ENCODE measurements at regions not wholly inside any gene's neighbourhood (a gene's known extent, or its start where the extent isn't known, plus 50 kb on each side); places are given as distances from the start of the nearest gene placed in this dataset.

DNA sequence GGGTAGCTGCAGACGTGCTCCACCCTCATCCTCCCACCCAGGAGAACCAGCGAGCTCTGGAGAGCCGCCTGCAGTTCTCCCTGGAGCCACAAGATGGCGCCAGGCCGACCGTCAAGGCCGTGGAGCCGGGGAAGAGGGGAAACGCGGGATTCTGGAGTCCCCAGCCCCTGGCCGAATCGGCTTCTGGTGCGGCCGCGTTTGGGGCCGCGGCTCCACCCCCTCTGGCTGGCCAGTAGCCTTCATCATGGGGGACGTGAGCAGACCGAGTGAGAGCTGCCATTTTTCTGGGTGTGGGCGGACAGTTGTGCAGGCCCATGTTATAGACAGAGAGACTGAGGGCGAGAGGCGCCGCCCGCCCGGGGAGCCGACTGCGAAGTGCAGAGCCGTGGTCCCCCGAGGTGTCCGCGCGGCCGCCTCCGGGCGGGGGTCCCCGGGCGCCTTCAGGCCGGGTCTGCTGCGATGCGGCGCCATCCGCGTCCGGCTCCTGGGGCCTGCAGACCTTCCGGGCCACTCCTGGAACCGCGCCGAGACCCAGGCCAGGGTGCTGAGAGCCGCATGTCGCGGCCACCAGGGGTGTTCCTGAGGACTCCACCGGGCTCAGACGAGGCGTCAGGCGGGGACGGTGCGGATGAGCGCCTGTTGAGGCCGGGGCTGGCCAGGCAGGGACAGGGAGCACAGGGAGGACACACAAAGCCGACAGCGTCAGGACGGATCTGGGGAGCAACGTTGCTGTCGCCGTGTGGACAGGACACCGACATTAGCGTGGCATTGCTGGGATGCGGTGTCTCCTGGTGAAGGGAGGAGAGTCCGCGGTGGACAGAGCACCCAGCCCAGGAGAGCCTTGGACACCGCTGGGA is 418.2 kb upstream of the HS6ST1 start:
- no peak for DNase-seq

DNA sequence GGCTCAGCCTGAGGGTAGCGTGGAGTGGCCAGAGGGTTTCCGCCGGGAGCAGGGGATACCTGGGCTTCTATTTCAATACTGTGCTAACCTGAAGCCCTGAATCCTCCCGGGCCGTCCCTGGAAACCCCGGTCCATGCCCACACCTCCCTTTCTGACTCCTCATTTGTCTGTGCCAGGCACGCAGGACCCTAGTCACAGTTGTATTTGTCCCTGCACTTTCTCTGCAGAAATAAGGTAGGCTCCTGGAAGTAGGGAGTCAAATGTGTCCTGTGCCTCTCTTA is 418.8 kb upstream of the HS6ST1 start:
- DNase-seq, result no peak

DNA sequence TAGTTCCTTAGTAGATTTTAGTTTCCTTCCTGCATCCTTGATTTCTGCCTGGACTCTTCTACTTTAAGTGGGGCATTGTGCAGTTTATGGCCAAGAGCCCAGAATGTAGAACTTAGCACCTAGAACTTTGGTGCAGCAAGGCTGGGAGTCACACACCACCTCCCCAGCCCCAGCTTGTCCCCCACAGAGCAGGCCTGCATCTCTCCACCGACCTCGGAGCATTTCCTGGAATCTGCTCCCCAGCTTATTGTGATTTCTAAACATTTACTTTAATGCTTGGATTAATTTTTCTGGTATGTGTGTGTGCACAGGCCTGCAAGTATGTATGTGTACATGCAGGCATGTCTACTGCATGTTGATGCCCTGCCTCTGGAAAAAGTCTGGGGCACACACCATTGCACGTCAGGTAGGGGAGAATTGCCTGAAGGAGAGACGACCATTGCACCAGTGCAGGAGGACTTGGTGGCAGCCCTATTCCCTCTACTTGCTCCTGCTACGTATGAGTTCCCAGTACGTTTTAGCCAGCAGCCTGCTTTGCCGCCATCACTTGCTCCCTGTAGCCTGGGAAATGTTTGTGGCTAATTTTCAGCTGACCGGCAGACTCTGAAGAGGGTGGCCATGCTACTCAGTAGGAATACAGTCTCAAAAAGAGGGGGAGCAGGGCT is 419.9 kb upstream of the HS6ST1 start:
- no peak for DNase-seq

DNA sequence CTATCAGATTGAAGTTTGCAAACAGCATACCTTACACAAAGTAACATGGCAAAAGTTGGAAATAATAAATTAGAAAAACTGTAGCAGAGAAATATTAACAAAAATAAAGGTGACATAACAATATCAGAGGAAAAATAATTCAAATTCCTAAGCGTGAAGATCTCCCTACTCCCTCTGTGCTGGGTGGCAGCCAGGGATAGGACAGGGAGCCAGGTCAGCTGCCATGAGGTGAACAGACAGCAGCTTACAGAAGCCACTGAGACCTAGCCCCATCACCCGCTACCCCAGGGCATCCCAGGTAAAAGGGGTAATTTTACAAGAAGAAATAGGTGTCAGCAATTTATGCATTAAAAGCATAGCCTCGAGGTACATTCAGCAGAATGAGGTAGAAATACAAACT is 423.8 kb upstream of the HS6ST1 start:
- no peak for DNase-seq

DNA sequence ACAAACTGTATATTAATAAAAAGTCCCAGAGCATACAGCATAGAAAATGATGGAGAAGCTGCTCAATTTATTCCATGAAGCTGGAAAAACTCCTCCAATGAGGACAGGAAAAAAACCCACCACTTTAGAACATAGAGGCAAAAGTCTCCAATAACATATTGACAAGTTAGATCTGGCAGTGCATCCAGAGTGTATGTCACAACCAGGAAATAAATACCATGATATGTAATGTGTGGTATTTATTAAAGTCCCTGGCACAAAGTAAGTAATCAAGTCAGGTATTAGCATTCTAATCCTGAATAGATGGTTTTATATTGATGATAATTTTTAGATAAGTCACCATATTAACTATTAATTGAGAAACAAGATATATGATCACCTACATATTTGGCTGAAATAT is 427.3 kb upstream of the HS6ST1 start:
- DNase-seq, result no peak

DNA sequence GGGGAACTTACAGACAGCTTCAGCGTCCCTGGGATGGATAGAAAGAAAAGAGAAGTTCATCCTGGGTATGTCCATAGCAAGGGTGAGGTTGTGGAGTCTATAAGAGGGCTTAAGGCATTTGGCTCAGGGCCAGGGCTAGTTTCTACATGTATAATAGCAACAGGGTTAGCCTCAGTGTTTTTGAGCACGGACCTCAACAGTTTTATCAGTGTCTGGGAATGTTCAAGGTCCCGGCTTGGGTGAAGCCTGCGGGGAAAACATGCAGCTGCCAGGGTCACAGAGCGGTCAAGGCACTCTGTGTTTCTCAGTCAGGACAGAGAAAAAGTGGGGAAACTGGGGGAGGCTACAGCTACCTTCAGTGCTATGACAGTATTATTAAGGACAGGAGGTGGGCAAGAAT is 427.7 kb upstream of the HS6ST1 start:
- DNase-seq, result no peak

DNA sequence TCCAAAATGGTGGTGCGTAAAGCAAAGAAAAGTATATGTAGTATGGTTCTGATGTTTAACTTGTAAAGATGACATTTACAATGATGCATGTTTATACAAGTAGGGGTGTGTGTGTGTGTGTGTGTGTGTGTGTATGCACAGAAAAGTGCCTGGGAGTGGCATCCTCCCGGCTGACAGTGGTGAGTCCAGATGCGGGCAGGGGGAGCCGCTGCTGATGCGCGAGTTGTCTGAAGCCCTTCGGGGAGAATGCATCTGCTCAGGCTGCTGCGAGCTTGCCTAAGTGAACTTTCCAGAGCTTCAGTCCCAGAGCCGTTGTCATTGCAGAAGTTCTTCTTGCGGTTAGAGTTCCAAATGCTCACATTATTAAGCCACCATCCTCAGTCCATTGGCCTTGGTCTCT is 429.7 kb upstream of the HS6ST1 start:
- DNase-seq, result no peak

DNA sequence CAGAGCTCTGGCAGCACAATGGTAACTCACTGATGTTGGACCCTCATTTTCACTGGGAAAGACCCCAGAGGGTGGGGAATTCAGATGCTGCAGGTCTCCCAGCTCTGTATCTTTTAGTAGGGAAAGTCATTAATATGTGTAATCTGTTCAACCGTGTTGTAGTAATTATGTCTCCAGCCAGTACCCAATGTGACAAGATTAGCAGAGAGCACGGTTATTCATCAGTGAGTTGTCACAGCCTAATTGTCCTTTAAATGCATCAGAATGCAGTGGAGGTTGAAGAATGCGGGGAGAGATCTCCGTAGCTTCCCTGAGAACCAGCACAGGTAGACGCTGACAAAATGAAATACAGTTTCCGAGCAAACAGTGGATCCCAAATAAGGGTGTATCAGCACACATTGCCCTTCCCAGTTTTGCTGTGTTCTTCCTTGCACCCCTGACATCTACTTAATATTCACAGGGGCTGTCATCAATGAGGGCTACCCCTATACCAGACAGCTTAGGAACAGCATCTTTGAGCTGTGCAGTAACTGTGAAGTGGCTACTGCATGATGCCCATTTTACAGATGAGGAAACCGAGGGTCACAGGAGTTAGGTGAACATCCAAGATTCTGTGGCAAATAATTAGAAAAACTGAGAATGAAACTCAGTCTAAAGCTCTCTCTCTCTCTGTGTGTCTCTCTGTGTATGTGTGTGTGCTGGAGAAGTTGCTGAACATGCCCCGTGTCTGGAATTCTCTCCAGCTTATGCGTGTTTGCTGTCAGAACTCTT is 430.4 kb upstream of the HS6ST1 start:
- DNase-seq, result no peak

DNA sequence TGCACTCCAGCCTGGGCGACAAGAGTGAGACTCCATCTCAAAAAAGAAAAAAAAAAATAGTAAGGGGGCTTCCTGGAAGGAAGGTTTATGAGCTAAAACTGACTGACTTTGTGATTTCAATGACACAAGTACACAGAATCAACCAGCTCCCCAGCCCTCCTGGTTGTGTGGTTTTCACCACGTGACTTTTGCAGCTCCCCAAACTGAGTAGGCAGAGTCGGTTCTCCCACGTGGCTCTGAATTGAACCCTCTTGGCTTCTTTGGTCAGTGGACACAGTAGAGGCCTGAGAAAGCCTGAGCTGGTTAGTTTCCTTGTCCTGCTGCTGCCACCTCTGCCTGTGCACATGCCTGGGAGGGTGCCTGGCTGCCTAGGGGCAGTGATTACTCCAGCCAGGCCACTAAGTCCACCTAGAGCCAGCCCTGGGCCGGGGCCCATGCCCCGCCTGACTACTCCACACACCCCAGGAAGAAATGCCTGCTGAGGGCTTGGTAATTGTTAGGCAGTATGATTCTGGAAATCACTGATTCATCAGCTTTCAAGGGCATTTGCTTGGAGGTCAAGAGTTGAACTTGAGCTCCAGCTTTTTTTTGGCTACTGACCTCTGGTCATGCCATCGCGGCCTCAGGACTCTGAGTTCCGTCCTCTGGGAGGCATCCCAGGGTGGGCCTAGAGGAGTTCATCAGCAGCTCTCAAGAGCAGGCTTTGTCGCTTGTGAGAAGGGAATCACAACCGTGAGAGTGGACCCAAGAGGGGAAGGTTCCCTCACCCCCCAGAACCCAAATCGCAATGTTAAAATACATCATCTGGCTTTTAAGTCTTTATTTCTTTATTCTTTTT is 431.9 kb upstream of the HS6ST1 start:
- no peak for DNase-seq

DNA sequence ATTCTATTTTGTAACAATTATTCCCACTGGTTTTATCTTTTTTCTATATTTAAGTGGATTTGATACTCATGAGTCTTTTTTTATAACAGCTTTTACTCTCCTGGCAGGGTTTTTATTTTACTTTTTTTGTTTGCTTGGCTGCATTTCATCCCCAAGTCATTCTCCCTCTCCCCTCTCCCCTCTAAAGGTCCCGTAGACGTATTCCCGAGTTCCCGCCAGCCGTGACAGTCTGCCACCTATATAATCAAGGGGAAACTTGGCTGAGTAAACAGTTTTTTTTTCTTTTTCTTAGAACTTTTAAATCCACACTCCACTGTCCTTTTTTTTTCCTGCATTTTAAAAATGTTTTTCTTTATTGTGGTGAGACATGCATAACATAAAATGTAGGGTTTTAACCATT is 433.1 kb upstream of the HS6ST1 start:
- DNase-seq, result no peak

DNA sequence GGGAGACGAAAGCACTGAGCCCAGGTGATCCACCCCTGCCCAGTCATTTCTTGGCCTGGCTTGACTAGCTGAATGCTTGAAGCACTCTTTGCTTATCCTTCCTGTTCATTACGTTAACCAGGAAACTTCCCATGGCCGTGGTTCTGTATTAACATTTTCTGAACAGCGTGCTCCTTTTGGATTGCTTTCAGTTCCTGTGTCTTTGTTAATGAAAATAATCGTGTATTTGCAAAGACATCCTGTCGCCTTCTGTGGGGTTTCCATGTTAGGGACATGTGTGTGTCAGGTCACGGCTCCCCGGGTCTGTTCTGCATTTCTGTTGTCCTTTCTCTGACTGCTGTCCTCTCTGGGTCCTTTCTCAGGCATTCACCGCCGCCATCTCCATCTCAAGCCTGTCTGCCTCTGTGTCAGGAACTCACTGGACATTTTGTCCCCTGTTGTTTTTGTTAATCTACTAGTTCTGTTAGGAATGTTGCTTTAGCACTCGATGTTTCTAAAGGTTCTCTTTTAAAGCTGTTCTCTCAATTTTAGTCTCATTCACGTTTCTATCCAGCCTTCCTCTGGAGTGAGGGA is 434.1 kb upstream of the HS6ST1 start:
- no peak for DNase-seq

DNA sequence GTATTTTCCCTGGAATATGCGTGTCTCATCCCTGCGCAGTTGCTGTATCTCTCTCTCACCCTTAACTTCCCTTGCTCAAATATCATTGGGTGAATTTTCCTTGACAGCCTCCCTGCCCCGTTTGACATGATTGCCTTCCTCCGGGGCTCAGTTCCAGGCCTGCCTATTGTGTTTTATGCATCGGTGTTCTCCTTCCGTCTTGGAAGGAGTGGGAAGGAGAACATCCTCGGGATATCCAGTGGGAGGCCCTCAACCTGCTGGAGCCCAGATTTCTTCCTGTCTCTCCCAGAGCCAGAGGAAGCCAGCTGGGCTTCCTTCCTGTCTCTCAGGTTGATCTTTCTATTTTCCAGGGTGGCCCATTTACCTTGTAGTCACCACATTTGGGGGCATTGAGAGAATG is 434.7 kb upstream of the HS6ST1 start:
- DNase-seq, result no peak

DNA sequence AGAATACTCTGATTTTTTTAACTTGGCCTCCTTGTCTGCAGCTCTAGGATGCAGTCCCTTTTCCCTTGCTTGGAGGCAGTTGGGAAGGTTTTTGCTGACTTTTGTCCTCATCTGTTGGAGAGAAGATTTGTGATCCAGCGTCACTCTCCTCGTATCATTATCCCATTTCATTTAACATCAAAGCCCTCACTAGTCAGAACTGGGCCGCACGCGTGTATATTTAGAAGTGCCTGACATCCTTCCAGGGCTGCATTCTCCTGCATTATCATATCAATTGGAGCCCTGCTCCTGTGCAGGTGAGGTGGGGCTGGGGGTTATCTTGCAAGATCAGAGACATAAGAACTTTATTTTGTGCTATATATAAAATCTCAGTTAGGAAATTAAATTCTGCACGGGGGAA is 435.1 kb upstream of the HS6ST1 start:
- DNase-seq, result no peak

DNA sequence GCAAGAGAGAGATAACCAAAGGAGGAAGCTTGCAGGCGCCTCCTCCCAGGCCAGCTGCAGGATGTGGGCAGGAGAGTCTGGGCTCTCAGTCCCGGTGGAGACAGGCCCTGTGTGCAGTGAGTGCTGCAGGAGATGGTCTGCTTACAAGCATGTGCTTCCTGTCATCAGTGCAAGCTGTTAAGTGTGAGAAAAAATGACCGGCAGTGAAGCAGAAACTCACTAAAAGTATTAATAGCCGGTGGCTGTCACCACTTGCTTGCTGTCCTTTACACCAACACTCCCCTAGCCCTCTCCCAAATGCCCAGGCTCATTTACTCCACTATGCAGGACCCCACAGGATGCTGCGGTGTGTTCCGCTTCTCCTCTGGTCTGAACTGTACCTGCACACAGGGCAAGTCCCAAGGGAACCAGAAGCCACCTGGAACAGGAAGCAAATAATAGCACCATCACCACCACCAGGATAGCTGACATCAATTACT is 435.6 kb upstream of the HS6ST1 start:
- DNase-seq, result no peak

DNA sequence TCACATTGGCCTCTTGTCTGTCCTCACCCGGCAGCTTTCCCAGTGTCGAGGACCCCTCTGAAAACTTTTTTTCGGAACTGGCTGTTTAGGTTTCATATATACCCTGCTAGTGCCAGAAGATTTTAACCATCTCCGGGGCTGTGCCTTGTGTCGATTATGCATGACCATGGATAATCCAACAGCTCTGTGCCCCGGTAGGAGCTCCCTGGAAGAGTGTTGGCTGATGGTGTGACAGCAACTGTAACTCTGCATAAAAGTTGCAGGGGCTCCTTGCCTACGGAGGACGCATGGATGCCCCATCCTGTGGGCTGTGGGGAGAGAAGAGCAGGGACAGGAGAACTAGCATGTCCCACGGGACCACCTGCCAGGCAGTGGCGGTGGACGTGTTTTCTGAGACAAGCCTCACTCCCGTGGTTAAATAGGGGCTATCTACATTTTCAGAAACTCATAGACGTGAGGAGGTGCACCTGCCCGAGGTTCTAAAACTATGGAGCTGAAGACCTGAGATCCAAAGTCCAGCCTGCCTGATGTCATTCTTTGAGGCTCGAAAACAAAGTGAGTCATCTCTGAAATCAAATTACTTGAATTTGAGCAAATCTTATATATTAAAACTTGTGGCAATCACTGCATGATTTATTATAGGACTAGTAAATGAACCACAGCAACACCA is 437.2 kb upstream of the HS6ST1 start:
- DNase-seq, result no peak

DNA sequence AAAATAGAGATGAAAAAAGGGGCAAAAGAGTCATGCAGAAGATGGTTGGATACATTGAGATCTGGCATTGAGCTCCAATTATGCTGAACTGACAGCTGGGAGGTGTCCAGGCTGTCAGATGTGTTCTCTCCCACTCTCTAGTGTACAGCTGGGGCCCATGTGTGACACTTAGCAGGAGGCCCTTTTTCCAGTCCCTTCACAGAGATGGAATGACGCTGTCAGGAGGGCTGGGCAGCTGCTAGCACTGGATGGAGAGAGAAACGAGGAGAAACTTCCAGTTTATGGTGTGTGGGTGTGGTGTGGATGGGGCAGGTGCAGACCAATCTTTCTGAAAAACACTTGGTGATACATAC is 437.7 kb upstream of the HS6ST1 start:
- DNase-seq, result no peak

DNA sequence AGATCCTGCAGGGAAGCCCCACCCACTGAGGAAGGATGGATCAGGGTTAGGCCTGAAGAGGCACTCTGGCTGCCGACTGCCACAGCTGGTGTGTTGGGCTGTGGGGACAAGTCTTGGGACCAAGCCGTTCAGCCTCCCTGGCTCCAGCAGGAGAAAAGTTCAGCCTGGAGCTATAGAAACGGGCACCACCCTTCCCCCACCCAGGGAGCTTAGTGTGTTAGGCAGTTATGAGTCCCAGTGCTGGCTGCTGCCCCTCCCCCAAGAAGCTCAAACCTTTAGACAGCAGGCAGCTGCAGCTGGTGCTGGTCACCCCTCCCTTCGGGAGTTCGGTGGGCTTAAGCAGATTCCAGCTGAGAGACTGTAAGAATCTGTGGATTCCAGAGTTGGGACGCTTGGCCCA is 447.1 kb upstream of the HS6ST1 start:
- no peak for DNase-seq

DNA sequence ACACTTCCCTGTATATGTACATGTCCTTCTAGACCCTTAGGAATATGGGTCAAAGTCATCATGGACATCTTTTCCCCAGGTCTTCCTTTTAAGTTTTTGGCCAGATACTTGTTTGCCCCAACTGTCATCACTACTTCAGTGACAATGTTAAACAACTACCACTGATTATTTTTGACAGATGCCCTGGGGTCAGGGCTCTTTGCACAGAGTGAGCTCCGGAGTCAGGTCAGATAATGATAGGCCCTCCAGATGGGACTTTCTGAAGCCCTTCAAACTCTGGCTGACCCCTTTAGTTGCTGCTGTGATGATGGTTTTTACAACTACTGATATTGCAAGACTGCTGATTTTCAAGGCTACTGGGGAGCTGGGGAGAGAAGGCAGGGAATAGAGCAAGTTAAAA is 449.4 kb upstream of the HS6ST1 start:
- DNase-seq, result no peak

DNA sequence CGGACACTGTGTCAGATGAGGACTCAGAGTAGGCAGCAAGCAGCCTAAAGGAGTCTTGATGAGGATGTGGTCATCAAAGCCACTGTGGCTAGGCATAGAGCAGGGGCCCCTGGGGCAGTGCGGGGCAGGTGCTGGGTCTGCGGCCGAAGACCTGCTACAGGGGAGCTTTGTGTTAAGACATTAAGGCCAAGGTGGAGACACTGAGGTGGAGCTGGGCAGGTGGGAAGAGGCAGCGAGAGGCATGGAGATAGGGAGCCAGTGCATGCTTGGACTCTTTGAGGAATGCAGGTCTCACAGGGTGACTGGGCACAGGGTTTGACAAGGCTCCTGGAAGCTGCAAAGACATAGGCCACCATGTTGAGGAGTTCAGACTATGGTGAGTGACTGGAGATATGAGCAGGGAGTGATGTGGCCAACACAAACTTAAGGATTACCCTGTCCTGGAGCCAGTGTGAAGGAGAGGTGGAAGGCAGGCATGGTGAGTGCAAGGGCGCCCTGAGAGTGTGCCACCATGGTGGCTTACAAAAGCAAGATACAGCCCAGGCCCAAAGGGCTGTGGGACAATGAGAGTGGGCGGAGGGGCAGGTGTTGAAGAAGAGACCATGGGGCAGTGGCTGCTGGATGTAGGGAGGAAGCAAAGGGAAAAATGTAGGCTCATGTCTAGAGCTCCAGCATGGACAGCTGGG is 450.9 kb upstream of the HS6ST1 start:
- no peak for DNase-seq

DNA sequence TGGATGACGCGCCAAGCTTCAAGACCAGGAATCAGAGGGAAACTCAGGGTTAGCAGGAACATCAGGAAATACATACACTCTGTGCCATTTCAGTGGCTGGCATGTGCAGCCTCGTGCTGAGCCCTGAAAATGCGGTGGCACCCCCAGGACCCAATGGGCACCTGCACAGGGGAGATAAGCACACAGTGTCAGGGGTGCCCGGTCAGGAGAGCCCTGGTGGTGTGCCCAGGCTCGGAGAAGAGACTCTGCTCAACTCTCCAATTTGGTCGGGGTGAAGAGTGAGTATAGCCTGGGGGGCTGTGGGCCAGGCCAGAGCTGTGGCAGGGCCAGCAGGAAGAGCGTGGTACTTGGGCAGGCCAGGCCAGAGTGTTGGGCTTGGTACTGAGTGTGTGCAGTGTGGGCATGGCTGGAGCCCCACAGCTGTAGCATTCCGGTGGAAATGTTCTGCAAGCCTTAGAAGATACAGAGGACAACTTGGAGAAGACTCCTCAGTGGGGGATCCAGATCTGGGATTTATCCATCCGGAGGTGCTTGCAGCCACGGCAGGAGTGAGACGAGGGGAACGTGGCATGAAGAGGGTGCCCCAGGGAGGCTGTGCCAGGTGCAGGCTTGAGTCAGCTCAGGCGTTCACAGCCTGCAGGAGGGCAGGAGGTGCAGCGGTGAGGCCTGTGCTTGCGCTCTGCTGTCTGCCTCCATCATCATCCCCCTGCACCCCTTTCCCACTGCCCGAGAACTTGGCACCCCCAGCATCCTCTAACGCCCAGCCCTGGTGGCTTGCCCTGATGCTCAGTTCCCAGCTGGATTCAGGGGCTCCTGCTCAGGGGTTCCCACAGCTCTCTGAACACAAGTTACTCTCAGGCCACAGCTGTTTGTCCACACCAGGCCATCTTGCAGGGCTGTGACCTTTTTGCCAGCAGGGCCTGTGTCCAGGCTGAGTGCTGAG is 451.7 kb upstream of the HS6ST1 start:
- DNase-seq, result no peak

Measured in T1000 (cell line).